Activated CD4-positive, alpha-beta memory T cell treated with anti-CD3 and anti-CD28 coated beads, Interleukin-2, amount 10 ng/mL, durations not matched to agents 7 days and 5 days (primary cell): ENCODE measurements at regions not wholly inside any gene's neighbourhood (a gene's known extent, or its start where the extent isn't known, plus 50 kb on each side); places are given as distances from the start of the nearest gene placed in this dataset.

Experiments
- CTCF ChIA-PET: fragments of 350-600 bp; sonication (Branson Sonifier 250); formaldehyde crosslinking; loops from one replicate; lab custom pipeline; 2021; ENCODE audit warnings: antibody characterized with exemption, inconsistent platforms; lab: Charles Lee
- POLR2A ChIA-PET: fragments of 350-600 bp; sonication (Branson Sonifier 250); formaldehyde crosslinking; loops from one replicate; lab custom pipeline; 2021; ENCODE audit warnings: antibody characterized with exemption; lab: Charles Lee
- DNase-seq: peaks from one replicate; pipeline ENCODE4 v3.0.0-alpha.2; 2020
- H3K27ac Mint-ChIP-seq: one replicate; pipeline ENCODE4 v1.8.0; 2021; ENCODE audit warnings: mild to moderate bottlenecking, mixed read lengths
- H3K27me3 Mint-ChIP-seq: one replicate; pipeline ENCODE4 v1.8.0; 2021; ENCODE audit warnings: mixed read lengths
- H3K36me3 Mint-ChIP-seq: one replicate; pipeline ENCODE4 v1.8.0; 2021; ENCODE audit warnings: low read depth, mixed read lengths
- H3K4me1 Mint-ChIP-seq: one replicate; pipeline ENCODE4 v1.8.0; 2021; ENCODE audit warnings: mixed read lengths
- H3K4me3 Mint-ChIP-seq: one replicate; pipeline ENCODE4 v1.8.0; 2021; ENCODE audit warnings: mild to moderate bottlenecking, mixed read lengths
- H3K9me3 Mint-ChIP-seq: one replicate; pipeline ENCODE4 v1.8.0; 2021; ENCODE audit warnings: mixed read lengths

DNA sequence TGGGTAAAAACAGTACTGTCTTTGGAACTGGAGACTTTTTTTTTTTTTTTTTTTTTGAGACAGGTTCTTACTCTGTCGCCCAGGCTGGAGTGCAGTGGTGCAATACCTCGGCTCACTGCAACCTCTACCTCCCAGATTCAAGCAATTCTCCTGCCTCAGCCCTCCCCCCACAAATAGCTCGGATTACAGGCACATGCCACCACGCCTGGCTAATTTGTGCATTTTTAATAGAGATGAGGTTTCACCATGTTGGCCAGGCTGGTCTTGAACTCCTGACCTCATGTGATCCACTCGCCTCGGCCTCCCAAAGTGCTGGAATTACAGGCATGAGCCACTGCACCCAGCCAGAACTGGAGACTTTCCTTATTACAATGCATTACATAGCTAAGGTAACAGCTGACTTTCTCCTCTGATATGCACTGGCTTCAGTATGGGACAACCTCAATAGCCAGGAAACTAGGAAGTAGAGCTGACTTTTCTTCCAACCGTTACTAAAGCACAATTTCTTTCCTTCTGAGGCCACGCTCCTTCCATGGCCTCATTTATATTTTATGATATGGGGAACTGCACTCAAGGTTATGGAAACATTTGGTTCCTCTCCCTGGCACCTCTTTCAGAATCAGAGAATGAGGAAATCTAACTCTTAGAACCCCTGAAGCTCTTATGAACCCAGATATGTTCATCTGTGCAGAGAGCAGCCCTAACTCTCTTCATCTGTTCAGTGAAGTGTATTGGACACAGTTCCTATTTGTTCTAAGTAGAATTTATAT is 53.5 kb upstream of the FAM9B start:
- H3K9me3 Mint-ChIP-seq = no peaks in the 10 kb centered on the region
- no peaks in the 10 kb centered on the region for H3K4me1 Mint-ChIP-seq
- no peaks in the 10 kb centered on the region for H3K36me3 Mint-ChIP-seq
- ChIA-PET POLR2A (no interaction called here), CTCF (interaction anchor here (0.7 kb wide), 1 partner anchor 20 kb away, joined by 5 read pairs; no protein-coding TSS in a partner anchor)
- H3K27me3 Mint-ChIP-seq = peaks cover 2% of the 10 kb centered on the region
- H3K27ac Mint-ChIP-seq = no peak overlapping the region
- no peak for DNase-seq
- no peak overlapping the region for H3K4me3 Mint-ChIP-seq

DNA sequence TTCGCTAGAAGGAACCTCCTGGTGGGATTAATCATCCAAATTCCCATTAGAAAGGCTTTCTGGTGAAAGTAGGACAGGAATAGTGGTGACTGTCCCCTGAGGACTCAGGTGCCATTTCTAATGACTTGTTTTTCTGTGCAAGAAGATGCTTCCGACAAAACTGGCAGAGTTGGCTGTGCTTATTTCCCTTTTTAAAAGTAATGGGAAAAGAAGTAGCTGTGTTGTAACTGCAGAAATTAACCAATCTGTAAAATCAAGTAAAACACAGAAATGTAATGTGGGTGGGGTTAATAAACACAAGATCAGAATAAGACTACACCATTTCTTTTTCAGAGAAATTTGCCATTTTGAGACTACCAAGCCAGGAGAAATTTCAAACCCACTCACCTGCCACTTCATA is 55.0 kb upstream of the FAM9B start:
- Mint-ChIP-seq H3K27me3 (peaks cover under 1% of the 10 kb centered on the region), H3K9me3 (no peaks in the 10 kb centered on the region), H3K4me1 (no peaks in the 10 kb centered on the region), H3K4me3 (no peak overlapping the region), H3K36me3 (no peaks in the 10 kb centered on the region), H3K27ac (no peak overlapping the region)
- ChIA-PET CTCF (no interaction called here), POLR2A (no interaction called here)
- DNase-seq = no peak

DNA sequence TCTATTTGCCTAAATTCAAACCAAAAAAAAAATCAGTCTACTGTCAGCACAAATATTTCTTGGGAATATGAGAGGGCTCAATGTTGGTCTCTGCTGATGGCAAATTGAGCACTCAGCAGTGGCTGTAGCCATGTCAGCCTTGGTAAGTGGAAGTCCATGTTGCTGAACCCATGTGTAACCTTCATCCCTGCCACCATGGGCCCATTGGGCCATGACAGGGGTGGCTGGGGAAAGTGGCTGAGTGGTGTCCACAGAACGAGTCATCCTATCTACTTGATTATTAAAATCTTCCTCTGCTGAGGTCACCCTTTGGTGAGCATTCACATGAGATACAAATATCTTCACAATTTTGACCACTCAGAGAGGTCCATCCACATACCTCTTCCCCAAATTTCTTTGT is 56.8 kb upstream of the FAM9B start:
- ChIA-PET POLR2A (no interaction called here), CTCF (no interaction called here)
- no peaks in the 10 kb centered on the region for H3K27me3 Mint-ChIP-seq
- no peak for DNase-seq
- H3K4me1 Mint-ChIP-seq = no peaks in the 10 kb centered on the region
- no peak overlapping the region for H3K4me3 Mint-ChIP-seq
- H3K9me3 Mint-ChIP-seq = no peaks in the 10 kb centered on the region
- H3K27ac Mint-ChIP-seq = no peak overlapping the region
- H3K36me3 Mint-ChIP-seq = no peaks in the 10 kb centered on the region

DNA sequence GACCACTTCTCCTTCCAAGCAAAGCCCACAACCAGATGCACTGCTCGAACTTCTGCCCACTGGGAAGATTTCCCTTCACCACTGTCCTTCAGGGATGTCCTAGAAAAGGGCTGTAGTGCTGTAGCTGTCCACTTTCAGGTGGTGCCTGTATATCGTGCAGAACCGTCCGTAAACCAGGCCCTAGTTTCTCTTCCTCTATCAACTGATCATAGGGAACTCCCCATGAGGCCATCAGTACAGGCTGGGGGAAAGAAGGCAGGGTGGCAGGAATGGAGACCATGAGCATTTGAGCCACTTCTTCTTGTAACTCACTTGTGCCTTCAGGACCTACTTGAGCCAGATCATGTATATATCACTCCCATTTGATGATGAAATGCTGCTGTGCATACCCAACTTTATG is 57.3 kb upstream of the FAM9B start:
- ChIA-PET CTCF (no interaction called here), POLR2A (no interaction called here)
- no peak overlapping the region for H3K4me3 Mint-ChIP-seq
- DNase-seq = no peak
- H3K27ac Mint-ChIP-seq = no peak overlapping the region
- H3K9me3 Mint-ChIP-seq = no peaks in the 10 kb centered on the region
- no peaks in the 10 kb centered on the region for H3K27me3 Mint-ChIP-seq
- H3K36me3 Mint-ChIP-seq = no peaks in the 10 kb centered on the region
- no peaks in the 10 kb centered on the region for H3K4me1 Mint-ChIP-seq

DNA sequence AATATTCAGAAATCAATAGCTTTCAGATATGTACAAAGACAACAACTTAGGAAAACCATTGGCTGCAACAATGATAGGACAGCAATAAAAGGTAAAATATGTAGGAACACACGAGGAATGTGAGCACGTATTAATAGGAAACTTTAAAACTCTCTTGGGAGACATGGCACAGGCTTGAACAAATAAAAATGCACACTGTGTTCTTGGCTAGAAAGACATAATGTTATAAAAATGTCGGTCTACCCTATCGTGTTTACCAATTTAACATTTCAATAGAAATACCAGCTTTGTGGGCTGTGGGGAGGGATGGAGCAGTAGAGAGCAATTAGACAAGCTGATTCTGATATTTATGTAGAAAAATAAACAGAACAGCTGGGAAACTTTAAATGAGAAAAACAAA is 69.0 kb upstream of the FAM9B start:
- Mint-ChIP-seq H3K27ac (no peak overlapping the region), H3K4me1 (no peaks in the 10 kb centered on the region), H3K36me3 (no peaks in the 10 kb centered on the region), H3K4me3 (no peak overlapping the region), H3K9me3 (no peaks in the 10 kb centered on the region), H3K27me3 (no peaks in the 10 kb centered on the region)
- ChIA-PET CTCF (no interaction called here), POLR2A (no interaction called here)
- no peak for DNase-seq

DNA sequence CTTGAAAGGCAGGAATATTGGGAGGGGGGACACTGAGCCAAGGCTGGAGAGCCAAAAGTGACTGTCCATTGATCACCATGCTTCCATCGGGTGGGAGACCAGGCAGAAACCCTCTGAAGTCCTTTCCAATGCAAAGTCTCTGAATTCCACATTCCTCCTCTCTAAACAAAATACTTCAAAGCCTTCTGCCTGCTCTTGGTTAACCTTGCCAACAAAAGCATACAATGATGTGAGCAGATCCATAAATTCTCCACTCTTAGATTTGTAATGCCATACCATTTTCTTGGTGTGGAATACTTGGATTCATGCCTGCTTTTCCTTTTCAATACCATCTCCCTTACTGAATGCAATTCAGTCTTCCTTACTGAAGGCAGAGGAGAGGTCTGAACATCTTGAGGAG is 74.1 kb upstream of the FAM9B start:
- H3K27me3 Mint-ChIP-seq = no peaks in the 10 kb centered on the region
- ChIA-PET POLR2A (no interaction called here), CTCF (no interaction called here)
- H3K9me3 Mint-ChIP-seq = no peaks in the 10 kb centered on the region
- no peak for DNase-seq
- H3K36me3 Mint-ChIP-seq = no peaks in the 10 kb centered on the region
- no peak overlapping the region for H3K4me3 Mint-ChIP-seq
- peaks cover 2% of the 10 kb centered on the region for H3K4me1 Mint-ChIP-seq
- H3K27ac Mint-ChIP-seq = no peak overlapping the region

DNA sequence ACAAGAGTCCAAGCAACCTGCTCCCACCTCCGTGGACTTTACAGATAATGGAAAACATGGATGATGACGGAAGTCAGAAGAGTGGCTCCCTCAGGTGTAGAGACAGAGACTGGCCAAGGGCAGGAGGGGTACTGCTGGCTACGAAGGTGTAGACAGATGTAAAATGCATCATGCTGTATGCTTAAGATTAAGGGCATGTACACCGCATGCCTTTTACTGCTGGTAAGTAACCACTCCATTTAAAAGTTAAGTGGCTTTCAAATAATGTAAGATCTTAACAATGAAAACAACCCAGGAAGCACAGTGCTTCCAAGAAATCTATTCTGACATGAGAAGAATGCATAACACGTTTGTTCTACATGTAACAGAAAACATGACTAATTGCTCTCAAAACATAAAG is 76.9 kb upstream of the FAM9B start:
- Mint-ChIP-seq H3K27ac (no peak overlapping the region), H3K27me3 (no peaks in the 10 kb centered on the region), H3K4me1 (peaks cover 4% of the 10 kb centered on the region), H3K4me3 (no peak overlapping the region), H3K36me3 (no peaks in the 10 kb centered on the region), H3K9me3 (no peaks in the 10 kb centered on the region)
- CTCF ChIA-PET = no interaction called here
- DNase-seq = no peak
- POLR2A ChIA-PET = no interaction called here

DNA sequence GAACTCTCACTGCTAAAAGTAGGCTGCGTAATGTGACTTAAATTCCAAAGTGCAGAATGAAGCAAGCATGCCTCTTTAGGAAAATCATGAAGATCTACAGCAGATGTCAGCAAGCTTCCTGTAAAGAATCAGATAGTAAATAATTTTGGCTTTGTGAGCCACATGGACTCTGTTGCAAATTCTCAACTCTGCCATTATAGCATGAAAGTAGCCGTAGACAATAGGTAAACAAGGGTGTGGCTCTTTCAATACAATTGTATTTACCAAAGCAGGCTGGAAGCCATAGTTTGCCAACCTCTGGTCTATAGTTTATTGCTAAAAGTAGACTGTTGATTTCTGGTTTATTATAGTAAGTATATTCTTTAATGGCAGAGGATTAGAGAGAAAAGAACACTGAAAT is 80.3 kb upstream of the FAM9B start:
- ChIA-PET CTCF (no interaction called here), POLR2A (no interaction called here)
- no peaks in the 10 kb centered on the region for H3K36me3 Mint-ChIP-seq
- no peaks in the 10 kb centered on the region for H3K9me3 Mint-ChIP-seq
- peaks cover 4% of the 10 kb centered on the region for H3K4me1 Mint-ChIP-seq
- H3K4me3 Mint-ChIP-seq = no peak overlapping the region
- no peak for DNase-seq
- H3K27me3 Mint-ChIP-seq = no peaks in the 10 kb centered on the region
- no peak overlapping the region for H3K27ac Mint-ChIP-seq

DNA sequence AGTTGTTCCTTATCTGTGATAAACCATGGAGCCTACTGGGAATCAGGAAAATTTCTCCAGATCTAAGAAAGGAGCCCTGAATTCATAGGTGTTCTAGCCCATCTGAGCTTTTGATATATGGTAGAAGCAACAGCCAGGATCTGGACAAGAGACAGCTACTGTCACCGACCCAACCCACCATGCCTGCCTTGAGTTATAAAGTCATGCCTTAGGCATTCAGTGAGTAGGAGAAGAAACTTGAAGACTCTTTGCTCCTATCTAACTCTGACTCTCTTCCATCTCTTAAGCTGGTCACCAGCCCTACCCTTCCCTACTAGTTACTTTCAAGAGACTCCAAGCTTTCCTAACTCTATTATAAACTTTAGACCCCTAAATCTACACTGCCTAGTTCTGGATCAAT is 83.9 kb upstream of the FAM9B start:
- Mint-ChIP-seq H3K9me3 (no peaks in the 10 kb centered on the region), H3K4me3 (no peak overlapping the region), H3K4me1 (peaks cover 2% of the 10 kb centered on the region), H3K36me3 (no peaks in the 10 kb centered on the region), H3K27me3 (peaks cover 2% of the 10 kb centered on the region), H3K27ac (no peak overlapping the region)
- DNase-seq = no peak
- CTCF ChIA-PET = no interaction called here
- POLR2A ChIA-PET = no interaction called here

DNA sequence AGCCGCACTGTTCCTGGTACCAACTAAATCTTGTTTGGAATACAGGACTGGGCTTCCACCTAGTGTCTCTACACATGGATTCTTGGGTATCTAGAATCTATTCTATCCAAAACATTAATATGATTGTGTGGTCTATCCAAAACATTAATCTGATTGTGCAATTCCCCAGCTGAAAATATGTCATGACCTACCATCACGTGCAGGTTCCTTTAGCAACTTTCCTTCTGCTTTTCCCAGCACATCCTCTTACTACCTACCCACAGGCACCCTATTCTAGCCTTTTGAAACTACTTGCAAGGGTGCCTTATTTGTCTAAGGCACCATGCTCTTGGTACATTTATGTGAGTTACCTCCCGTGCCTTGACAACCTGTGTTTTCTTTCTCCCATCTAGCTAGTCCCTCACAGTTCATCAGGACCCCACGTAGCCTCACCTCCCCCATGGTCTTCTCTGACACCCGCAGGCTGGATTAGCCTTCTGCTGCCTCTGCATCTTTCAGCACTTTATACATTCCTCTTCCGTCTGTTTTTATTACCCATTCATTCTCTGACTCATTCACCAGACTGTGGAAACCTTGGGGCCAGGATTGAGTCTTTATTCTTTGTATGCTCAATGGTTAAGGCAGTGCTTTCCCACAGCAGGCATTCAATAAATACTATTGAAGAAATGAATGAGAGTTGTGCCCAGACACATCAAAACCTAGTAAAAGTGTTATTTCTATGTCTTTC is 88.8 kb upstream of the FAM9B start:
- ChIA-PET CTCF (no interaction called here), POLR2A (no interaction called here)
- Mint-ChIP-seq H3K4me3 (no peak overlapping the region), H3K36me3 (no peaks in the 10 kb centered on the region), H3K27ac (no peak overlapping the region), H3K4me1 (no peaks in the 10 kb centered on the region), H3K27me3 (peaks cover 2% of the 10 kb centered on the region), H3K9me3 (no peaks in the 10 kb centered on the region)
- DNase-seq = no peak

DNA sequence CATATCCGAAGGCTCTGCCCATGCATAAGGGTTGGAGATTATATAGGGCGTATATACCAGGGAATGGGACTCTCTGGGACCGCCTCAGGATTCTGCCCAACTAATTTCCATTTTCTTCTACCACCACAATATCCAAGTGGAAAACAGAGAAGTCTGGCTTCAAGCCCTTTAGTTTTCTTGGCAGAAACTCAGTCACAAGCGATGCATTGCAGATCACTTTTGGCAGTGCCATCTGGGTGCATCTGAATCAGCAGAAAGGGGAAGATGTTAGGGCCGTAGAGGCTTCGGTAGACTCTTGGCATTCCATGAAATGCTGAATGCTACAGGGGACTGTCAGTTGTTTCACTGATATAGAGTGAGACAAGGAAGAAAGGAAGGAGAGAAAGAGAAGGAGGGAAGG is 94.1 kb upstream of the FAM9B start:
- DNase-seq = no peak
- no peak overlapping the region for H3K4me3 Mint-ChIP-seq
- H3K27me3 Mint-ChIP-seq = no peaks in the 10 kb centered on the region
- H3K4me1 Mint-ChIP-seq = peaks cover 11% of the 10 kb centered on the region
- no peaks in the 10 kb centered on the region for H3K36me3 Mint-ChIP-seq
- ChIA-PET POLR2A (no interaction called here), CTCF (no interaction called here)
- peaks cover 8% of the 10 kb centered on the region for H3K9me3 Mint-ChIP-seq
- H3K27ac Mint-ChIP-seq = no peak overlapping the region

DNA sequence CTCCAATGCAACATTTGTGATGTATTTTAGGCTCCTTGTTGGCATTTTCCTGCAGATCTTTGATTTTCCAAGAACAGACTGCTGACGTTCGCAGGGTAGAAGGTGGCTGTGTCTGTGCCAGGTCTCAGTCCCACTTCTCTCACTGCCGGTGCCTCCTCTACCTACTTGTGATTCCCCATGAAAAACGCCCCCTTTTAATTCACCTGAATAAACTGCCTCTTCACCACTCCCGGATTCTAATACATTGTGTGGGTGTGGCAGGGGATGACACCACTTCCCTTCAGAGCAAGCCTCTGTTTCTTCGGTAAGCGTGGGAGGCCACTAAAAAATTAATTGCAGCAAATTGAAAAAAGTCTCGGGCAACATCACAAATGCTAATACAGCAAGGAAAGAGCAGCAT is 96.1 kb upstream of the FAM9B start:
- H3K27ac Mint-ChIP-seq = no peak overlapping the region
- peaks cover 11% of the 10 kb centered on the region for H3K4me1 Mint-ChIP-seq
- no peak overlapping the region for H3K4me3 Mint-ChIP-seq
- DNase-seq = no peak
- ChIA-PET POLR2A (no interaction called here), CTCF (interaction anchor here (0.6 to 1.5 kb wide), 2 partner anchors 148 to 246 kb away, joined by 3 read pairs; no protein-coding TSS in a partner anchor)
- no peaks in the 10 kb centered on the region for H3K27me3 Mint-ChIP-seq
- H3K9me3 Mint-ChIP-seq = peaks cover 8% of the 10 kb centered on the region
- no peaks in the 10 kb centered on the region for H3K36me3 Mint-ChIP-seq

DNA sequence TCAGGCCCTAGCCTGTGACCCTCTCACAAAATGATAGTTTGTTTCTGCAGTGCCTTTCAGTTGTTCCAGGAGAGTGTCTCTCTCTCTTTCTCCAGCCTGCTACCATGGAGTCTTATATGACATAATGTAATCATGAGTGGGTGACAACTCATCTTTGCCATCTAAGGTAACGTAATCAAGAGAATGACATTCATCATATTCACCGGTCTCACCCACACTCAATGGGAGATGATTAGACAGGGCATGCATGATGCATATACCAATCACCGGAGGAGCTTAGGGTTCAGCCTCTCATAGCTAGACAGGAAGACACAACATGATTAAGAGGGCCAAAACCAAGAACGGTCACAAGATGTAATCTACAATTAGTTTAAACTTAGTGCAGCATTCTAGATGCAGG is 97.1 kb upstream of the FAM9B start:
- Mint-ChIP-seq H3K36me3 (no peaks in the 10 kb centered on the region), H3K9me3 (peaks cover 8% of the 10 kb centered on the region), H3K4me3 (no peak overlapping the region), H3K27ac (no peak overlapping the region), H3K4me1 (peaks cover 11% of the 10 kb centered on the region), H3K27me3 (no peaks in the 10 kb centered on the region)
- ChIA-PET CTCF (interaction anchor here (0.6 to 1.5 kb wide), 2 partner anchors 149 to 183 kb away, joined by 3 to 4 read pairs; no protein-coding TSS in a partner anchor), POLR2A (no interaction called here)
- DNase-seq = no peak
